AG08396 (cell line): ENCODE measurements at regions not wholly inside any gene's neighbourhood (a gene's known extent, or its start where the extent isn't known, plus 50 kb on each side); places are given as distances from the start of the nearest gene placed in this dataset.
A peak's percentile ranks its signal among the peaks of the same experiment; 100 is the strongest.
"Not testable (repeated sequence)": the region's sequence is repeated elsewhere in the genome, so short reads cannot be mapped to it uniquely, and the experiment has no call there.

Experiments used
- DNase-seq: peaks from one replicate; pipeline ENCODE4 v3.0.0; 2012; ENCODE audit warnings: low spot score, mixed read lengths

- not testable (repeated sequence) for DNase-seq
These were observed 289.9 kb upstream of the PRSS16 start for GRCh38 chr6:26957399-26958127.

DNA sequence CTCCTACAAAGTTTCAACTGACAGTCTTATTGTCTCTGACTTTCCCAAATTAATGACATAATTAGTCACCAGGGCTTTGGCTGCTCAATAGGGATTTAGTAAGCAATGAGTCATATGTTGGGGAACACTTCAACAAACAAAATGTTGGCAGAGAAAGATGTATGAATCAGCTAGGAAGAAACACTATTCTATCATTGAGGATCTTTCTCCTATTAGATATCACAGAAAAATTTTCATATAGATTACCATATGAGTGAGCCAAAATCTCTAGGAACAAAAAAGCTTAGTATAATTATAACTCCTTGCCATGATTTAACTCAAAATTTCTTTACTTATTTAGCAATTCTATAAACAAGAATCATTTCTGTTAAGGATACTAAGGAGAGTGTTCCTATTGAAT is 286.3 kb upstream of the PRSS16 start:
- not testable (repeated sequence) for DNase-seq

- no peak for DNase-seq
These were observed 245.1 kb upstream of the PRSS16 start for GRCh38 chr6:27002447-27002846.

DNA sequence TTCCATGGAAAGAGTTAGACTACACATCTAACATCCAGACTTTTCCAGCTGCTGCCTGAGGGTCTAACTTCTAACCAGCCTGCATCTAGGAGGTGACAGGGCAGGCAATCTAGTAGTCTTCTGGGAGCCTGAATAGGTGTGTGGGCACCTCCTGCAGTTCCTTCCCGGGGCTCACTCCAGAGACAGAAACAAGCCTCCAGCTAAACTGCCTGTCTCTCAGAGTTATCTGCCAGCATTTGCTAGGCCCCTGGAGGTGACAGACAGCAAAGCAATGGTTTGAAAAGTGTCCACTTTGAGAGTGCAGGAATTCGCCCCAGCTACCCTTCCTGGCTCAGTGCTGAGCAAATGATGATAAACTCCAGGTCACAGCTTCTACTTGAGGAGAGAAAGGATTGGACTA is 240.5 kb upstream of the PRSS16 start:
- no peak for DNase-seq

DNA sequence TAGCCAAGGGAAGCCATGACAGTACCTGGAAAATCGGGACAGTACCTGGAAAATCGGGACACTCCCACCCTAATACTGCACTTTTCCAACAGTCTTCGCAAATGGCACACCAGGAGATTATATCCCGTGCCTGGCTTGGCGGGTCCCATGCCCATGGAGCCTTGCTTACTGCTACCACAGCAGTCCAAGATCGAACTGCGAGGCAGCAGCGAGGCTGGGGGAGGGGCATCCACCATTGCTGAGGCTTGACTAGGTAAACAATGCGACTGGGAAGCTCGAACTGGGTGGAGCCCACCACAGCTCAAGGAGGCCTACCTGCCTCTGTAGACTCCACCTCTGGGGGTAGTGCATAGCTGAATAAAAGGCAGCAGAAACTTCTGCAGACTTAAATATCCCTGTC is 238.9 kb upstream of the PRSS16 start:
- not testable (repeated sequence) for DNase-seq

DNA sequence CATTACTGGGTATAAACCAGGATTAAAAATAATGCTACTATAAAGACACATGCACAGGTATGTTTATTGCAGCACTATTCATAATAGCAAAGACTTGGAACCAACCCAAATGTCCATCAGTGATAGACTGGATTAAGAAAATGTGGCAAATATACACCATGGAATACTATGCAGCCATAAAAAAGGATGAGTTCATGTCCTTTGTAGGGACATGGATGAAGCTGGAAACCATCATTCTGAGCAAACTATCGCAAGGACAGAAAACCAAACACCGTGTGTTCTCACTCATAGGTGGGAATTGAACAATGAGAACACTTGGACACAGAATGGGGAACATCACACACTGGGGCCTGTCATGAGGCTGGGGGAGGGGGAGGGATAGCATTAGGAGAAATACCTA is 233.4 kb upstream of the PRSS16 start:
- DNase-seq: not testable (repeated sequence)

DNA sequence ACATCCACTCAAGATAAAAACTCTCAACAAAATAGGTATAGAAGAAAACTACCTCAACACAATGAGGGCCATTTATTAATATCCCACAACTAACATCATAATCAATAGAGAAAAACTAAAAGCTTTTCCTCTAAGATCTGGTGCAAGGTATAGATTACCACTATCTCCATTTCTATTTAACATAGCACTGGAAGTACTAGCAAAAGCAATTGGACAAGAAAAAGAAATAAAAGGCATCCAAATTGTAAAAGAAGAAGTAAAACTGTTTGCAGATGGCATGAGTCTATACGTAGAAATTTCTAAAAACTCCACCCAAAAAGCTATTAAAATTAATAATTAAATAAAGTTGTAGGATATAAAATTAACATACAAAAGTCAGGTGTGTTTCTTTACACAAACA is 230.8 kb upstream of the PRSS16 start:
- DNase-seq: no peak

- not testable (repeated sequence) for DNase-seq
These were observed 229.1 kb upstream of the PRSS16 start for GRCh38 chr6:27018401-27018800.

DNA sequence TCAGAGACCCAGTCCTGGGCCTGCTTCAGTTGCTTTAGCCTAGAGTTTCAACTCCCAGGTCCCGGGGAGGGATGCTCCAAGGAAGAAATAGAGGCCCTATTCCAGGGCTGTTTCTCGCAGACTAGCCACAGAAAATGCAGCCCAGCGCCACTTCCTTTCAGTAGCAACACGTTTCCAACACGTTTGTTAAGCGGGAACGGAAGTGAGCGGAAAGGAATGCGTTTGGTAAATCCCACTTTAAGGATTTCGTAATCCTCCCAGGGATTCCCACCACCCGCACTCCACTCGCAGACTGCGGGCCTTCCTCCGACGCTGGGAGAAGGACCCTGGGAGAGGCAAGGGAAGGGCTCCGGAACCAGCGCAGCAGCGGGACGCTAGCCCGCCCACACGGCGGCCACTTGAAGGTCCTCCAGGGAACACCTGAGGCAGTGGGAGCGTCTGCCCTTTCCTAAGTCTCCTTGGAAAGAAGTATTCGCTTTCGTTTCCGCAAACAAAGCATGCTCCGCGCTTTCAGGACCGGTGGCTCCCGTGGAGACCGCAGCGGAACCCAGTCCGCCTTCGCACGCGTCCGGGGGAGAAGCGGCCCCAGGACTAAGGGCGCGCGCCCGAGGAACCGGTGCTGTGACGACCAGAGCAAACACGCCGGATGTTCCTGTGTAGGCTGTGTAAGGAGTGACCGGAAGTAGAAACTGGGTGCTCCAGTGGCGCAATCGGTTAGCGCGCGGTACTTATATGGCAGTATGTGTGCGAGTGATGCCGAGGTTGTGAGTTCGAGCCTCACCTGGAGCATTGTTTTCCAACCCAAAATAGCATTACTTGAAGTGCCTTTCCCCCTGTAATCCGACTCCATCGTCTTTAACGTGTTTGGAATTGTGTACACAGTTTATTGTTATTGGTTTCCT is 227.6 kb upstream of the PRSS16 start:
- DNase-seq: peak; percentile 92

GRCh38 chr6:27020553-27020880 is 227.0 kb upstream of the PRSS16 start:
- DNase-seq: no peak

DNA sequence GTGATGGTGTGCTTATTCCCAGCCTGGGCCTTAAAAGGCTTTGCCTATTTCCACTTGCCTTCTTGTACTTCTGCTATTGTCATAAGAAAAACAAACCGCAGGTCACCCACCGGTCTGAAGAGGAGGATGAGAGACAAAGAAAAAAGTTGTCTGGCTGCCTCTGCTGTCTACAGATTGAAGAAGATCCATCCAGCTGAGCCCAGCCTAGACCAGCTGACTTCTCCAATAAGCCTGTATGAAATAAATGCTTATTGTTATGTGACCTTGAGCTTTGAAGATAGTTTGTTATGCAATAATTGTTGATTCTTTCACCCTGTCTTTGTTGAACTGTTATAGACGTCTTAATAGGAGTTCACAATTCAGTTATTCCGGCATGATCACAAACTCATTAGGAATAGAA is 223.8 kb upstream of the PRSS16 start:
- DNase-seq: no peak

DNA sequence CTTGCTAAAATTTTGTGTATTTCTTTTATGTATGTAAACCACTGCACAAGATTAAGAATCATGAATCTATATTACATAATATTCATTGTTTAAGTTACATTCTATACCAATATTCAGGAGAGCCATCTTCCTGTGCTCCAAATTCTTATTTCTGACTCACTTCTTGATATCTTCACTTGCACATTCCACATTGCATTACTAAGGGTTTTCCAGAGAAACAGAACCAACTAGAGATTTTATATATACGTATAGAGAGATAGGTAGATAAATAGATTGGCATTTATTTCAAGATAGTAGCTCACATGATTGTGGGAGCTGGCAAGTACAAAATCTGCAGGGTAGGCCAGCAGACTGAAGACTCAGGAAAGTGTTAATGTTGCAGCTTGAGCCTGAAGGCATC is 222.2 kb upstream of the PRSS16 start:
- DNase-seq: no peak

DNA sequence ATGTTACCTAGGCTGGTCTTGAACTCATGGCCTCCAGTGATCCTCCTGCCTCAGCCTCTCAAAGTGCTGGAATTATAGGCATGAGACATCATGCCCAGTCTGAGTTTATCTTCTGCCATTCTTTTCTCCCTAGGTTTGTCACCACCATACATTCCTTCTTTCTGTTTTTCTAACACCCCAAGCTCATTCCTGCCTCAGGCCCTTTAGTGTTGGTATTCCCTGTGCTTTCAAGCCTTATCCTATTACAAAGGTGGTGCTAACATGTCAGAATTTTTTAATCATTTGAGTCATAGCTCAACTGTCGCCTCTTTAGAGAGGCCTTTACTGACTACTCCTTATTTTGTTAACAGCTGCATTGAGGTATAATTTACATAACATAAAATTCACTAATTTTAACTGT is 221.1 kb upstream of the PRSS16 start:
- DNase-seq: no peak

DNA sequence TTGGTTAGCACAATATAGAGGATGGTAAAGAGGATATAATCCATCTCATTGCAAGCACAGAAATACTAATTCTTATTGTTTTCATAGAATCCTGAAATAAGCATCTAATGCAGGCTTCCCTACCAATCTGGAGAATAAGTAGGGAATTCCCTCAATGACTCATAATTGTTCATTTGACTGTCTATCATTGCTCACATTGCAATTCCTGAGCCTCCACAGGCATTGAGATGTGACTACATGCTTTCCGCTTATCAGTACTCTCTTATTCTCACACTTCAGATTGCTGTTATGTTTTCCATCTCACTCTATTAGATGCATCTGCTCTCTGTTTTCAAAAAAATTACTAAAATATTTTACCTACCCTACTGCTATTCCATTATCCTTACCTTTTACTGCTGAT is 216.2 kb upstream of the PRSS16 start:
- DNase-seq: no peak

DNA sequence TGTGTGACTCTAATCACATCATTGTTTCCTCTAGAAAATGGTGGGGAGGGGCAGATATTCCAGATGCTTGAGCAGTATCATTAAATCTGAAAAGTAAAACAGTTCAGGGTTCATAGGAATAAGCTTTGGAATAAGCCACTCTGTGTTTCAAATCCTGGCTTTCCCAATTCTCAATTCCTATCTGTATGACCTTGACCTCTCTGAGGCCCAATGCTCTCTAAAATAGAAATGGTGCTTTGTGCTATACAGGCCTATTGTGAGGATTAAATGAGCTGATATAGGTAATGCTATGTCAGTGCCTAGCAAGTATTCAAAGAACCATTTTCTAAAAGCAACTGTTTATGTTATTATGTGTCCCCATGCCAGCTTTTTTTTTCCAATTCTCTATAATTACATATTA is 209.0 kb upstream of the PRSS16 start:
- DNase-seq: no peak

- DNase-seq: no peak
These were observed 207.1 kb upstream of the PRSS16 start for GRCh38 chr6:27040244-27041042.

- no peak for DNase-seq
These were observed 204.3 kb upstream of the PRSS16 start for GRCh38 chr6:27043244-27043643.

DNA sequence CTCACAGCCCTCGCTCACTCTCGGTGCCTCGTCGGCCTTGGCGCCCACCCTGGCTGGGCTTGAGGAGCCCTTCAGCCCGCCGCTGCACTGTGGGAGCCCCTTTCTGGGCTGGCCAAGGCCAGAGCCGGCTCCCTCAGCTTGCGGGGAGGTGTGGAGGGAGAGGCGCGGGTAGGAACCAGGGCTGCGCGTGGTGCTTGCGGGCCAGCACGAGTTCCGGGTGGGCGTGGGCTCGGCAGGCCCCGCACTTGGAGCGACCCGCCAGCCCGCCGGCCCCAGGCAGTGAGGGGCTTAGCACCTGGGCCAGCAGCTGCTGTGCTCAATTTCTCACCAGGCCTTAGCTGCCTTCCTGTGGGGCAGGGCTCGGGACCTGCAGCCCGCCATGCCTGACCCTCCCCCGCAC is 202.4 kb upstream of the PRSS16 start:
- not testable (repeated sequence) for DNase-seq

DNA sequence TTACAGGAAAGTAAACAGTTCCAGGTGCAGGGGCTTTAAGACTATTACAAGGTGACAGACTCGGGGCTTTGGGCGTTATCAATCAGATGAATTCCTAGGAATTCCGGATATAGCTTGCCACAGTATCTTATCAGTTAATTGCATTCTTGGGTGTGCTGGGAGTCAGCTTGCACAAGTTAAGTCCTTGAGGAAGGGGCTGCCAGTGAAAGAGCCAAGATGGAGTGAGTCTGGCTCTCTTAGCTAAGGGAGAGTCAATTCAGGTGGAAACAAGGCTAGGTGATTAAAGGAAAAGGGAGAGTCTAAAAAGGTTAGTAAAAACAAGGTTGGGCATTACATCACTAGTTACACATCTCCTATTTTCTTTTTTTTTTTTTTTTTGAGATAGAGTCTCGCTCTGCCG is 199.8 kb upstream of the PRSS16 start:
- DNase-seq: not testable (repeated sequence)

- DNase-seq: no peak
These were observed 197.4 kb upstream of the PRSS16 start for GRCh38 chr6:27049863-27050781.

- not testable (repeated sequence) for DNase-seq
These were observed 195.3 kb upstream of the PRSS16 start for GRCh38 chr6:27052082-27052730.
